ENCODE measurements at regions not wholly inside any gene's neighbourhood (a gene's known extent, or its start where the extent isn't known, plus 50 kb on each side); places are given as distances from the start of the nearest gene placed in this dataset.

DNA sequence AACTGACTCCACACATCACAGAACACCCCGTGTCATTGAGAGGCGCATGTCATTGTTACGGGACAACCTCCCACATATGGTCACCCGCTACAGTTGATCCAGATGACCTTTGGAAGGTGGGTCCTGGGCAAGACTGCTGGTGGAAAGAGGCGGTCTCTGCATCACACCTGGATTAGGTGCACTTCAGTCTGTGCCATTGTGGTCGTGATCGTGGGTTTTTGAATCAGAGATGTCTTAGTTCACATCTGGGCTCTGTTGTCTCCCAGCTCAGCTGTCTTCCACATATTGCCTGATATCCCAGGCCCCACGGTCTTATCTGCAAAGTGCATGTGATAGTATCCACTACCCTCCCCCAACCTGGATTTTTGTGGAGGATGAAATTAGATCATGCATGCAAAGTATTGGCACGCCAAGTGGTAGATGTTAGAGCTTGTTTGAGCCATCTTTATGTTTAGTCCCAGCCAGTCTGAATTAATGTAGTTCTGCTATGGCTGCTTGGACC lies 208.7 kb upstream of the FOXN3 start:
- TF ChIP-seq, protein P1, sequence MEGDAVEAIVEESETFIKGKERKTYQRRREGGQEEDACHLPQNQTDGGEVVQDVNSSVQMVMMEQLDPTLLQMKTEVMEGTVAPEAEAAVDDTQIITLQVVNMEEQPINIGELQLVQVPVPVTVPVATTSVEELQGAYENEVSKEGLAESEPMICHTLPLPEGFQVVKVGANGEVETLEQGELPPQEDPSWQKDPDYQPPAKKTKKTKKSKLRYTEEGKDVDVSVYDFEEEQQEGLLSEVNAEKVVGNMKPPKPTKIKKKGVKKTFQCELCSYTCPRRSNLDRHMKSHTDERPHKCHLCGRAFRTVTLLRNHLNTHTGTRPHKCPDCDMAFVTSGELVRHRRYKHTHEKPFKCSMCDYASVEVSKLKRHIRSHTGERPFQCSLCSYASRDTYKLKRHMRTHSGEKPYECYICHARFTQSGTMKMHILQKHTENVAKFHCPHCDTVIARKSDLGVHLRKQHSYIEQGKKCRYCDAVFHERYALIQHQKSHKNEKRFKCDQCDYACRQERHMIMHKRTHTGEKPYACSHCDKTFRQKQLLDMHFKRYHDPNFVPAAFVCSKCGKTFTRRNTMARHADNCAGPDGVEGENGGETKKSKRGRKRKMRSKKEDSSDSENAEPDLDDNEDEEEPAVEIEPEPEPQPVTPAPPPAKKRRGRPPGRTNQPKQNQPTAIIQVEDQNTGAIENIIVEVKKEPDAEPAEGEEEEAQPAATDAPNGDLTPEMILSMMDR (IDR thresholded peaks at IDR 0.05; ENCODE audit: low read length): no peak
- TF ChIP-seq EZH2 (IDR thresholded peaks at IDR 0.05; ENCODE audit: borderline replicate concordance, low read length): no peak

All from OCI-LY1 (cell line).